ENCODE measurements at regions not wholly inside any gene's neighbourhood (a gene's known extent, or its start where the extent isn't known, plus 50 kb on each side); places are given as distances from the start of the nearest gene placed in this dataset.

DNA sequence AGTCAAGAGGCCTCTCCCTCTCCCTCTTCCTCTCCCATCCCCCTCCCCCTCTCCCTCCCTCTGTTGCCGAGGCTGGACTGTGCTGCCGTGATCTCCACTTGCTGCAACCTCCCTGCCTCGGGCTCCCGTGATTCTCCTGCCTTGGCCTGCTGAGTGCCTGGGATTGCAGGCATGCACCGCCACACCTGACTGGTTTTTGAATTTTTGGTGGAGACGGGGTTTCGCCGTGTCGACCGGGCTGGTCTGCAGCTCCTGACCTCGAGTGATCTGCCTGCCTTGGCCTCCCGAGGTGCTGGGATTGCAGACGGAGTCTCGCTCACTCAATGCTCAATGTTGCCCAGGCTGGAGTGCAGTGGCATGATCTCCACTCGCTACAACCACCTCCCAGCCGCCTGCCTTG is 165.1 kb downstream of the CENPC start:
- peaks cover 9% of the 10 kb centered on the region; the same call in 1 of the 2 replicates for H3K9me3 ChIP-seq (ENCODE audit: control insufficient read depth, insufficient read depth, low read length)
- no peak for TF ChIP-seq CTCF (IDR thresholded peaks at IDR 0.05; ENCODE audit: low read depth, low read length)
- CTCF ChIA-PET = no interaction called here
- POLR2A ChIA-PET = no interaction called here
- no peak overlapping the region for H3K4me3 ChIP-seq (ENCODE audit: low read depth, low read length)
- H3K27me3 ChIP-seq (ENCODE audit: control insufficient read depth, insufficient read depth, low read length) = no peaks in the 10 kb centered on the region
- DNase-seq (ENCODE audit: low read depth, low spot score) = no peak
- no peak overlapping the region for H3K27ac ChIP-seq (ENCODE audit: low read depth, low read length)

- CTCF ChIA-PET = no interaction called here
- no peak overlapping the region for H3K27ac ChIP-seq (ENCODE audit: low read depth, low read length)
- no peak for TF ChIP-seq CTCF (IDR thresholded peaks at IDR 0.05; ENCODE audit: low read depth, low read length)
Measured at GRCh38 chr4:67375291-67375690, 170.0 kb downstream of the CENPC start.

GRCh38 chr4:67371615-67372014 is 173.7 kb downstream of the CENPC start:
- TF ChIP-seq CTCF (IDR thresholded peaks at IDR 0.05; ENCODE audit: low read depth, low read length) = no peak

More at GRCh38 chr4:67375291-67375690, 170.0 kb downstream of the CENPC start:
- H3K4me3 ChIP-seq (ENCODE audit: low read depth, low read length) = no peak overlapping the region
- DNase-seq (ENCODE audit: low read depth, low spot score) = no peak
- POLR2A ChIA-PET = no interaction called here
- no peaks in the 10 kb centered on the region; the same call in 1 of the 2 replicates for H3K9me3 ChIP-seq (ENCODE audit: control insufficient read depth, insufficient read depth, low read length)
- H3K27me3 ChIP-seq (ENCODE audit: control insufficient read depth, insufficient read depth, low read length) = no peaks in the 10 kb centered on the region

DNA sequence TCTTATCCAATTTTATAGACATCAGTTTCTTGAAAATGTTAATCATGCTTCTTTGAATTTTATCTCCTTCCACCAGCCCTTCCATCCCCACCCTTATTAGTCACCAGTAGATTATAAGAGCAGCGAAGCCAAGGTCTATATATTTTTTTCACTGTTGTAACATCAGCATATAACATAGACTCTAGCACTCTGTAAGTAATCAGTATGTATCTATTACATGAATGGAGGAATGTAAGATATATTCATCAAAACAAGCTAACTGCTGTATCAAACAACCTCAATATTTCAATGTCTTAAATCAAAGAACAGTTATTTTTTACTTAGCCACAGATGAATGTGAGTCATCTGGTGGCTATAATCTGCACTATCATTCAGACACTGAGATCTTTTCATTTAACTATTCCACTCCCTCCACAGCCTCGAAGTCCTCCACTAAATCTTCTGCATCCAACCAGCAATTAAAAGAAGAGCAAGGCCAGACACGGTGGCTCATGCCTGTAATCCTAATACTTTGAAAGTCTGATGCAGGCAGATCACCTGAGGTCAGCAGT is 178.9 kb downstream of the CENPC start:
- Histone ChIP-seq H3K9me3 (ENCODE audit: control insufficient read depth, insufficient read depth, low read length) (no peaks in the 10 kb centered on the region), H3K4me3 (ENCODE audit: low read depth, low read length) (no peak overlapping the region), H3K27ac (ENCODE audit: low read depth, low read length) (no peak overlapping the region), H3K27me3 (ENCODE audit: control insufficient read depth, insufficient read depth, low read length) (no peaks in the 10 kb centered on the region)
- TF ChIP-seq CTCF (IDR thresholded peaks at IDR 0.05; ENCODE audit: low read depth, low read length) = no peak
- ChIA-PET CTCF (no interaction called here), POLR2A (no interaction called here)
- DNase-seq (ENCODE audit: low read depth, low spot score) = no peak

More at GRCh38 chr4:67371615-67372014, 173.7 kb downstream of the CENPC start:
- CTCF ChIA-PET = no interaction called here
- no peak for DNase-seq (ENCODE audit: low read depth, low spot score)
- Histone ChIP-seq H3K27ac (ENCODE audit: low read depth, low read length) (no peak overlapping the region), H3K27me3 (ENCODE audit: control insufficient read depth, insufficient read depth, low read length) (no peaks in the 10 kb centered on the region), H3K4me3 (ENCODE audit: low read depth, low read length) (no peak overlapping the region), H3K9me3 (ENCODE audit: control insufficient read depth, insufficient read depth, low read length) (no peaks in the 10 kb centered on the region)
- POLR2A ChIA-PET = no interaction called here

DNA sequence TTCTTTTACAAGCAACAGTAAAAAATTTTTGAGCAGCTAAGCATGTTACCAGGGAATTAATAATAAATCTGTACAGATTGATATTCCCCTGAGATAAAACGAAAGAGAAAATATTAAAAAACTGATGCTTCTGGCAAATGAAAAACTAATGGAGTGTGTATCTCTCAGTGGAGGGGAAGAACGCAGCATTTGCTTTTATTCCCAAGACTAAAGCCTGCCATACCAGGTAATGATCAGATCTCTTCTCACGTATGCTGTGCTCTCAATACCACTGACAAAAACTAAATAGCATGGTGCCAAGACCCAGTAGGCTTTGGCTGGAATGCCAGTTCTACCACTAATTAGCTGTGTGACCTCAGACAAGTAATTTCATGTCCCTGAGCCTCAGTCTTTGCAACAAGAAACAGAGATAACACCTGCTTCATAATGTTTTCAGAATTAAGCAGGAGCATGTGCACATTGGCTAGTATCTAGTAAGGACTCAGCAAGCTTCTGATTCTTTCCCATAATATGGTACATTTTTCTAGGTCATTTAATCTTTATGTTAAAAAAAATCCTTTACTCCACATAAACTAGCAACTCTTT is 179.6 kb downstream of the CENPC start:
- ChIA-PET CTCF (no interaction called here), POLR2A (no interaction called here)
- no peaks in the 10 kb centered on the region for H3K27me3 ChIP-seq (ENCODE audit: control insufficient read depth, insufficient read depth, low read length)
- no peaks in the 10 kb centered on the region for H3K9me3 ChIP-seq (ENCODE audit: control insufficient read depth, insufficient read depth, low read length)
- no peak overlapping the region for H3K27ac ChIP-seq (ENCODE audit: low read depth, low read length)
- DNase-seq (ENCODE audit: low read depth, low spot score) = no peak
- no peak overlapping the region for H3K4me3 ChIP-seq (ENCODE audit: low read depth, low read length)
- TF ChIP-seq CTCF (IDR thresholded peaks at IDR 0.05; ENCODE audit: low read depth, low read length) = no peak

All from AG04450 (cell line).